RPMI7951 (cell line): ENCODE measurements at regions not wholly inside any gene's neighbourhood (a gene's known extent, or its start where the extent isn't known, plus 50 kb on each side); places are given as distances from the start of the nearest gene placed in this dataset.

Experiments used
- DNase-seq: peaks from one replicate; pipeline ENCODE4 v3.0.0-alpha.2; 2012; ENCODE audit warnings: low read depth

GRCh38 chr16:27718201-27719105 lies 168.5 kb downstream of the KATNIP start:
- DNase-seq = peak; percentile 57

- DNase-seq = no peak
Observed at GRCh38 chr16:27719106-27719445, 169.1 kb downstream of the KATNIP start.

GRCh38 chr16:27720731-27721530 lies 171.0 kb downstream of the KATNIP start:
- no peak for DNase-seq

- DNase-seq = no peak
Observed at GRCh38 chr16:27721531-27722181, 171.7 kb downstream of the KATNIP start.

GRCh38 chr16:27722207-27722606 lies 172.3 kb downstream of the KATNIP start:
- no peak for DNase-seq

- DNase-seq = no peak
Observed at GRCh38 chr16:27722892-27723450, 173.0 kb downstream of the KATNIP start.

- DNase-seq = no peak
Observed at GRCh38 chr16:27723711-27724481, 174.0 kb downstream of the KATNIP start.

GRCh38 chr16:27724482-27725235 lies 174.7 kb downstream of the KATNIP start:
- DNase-seq = no peak

GRCh38 chr16:27725236-27726000 lies 175.5 kb downstream of the KATNIP start:
- DNase-seq = no peak

- peak; percentile 92 for DNase-seq
Observed at GRCh38 chr16:27726621-27727261, 176.8 kb downstream of the KATNIP start.

GRCh38 chr16:27727941-27728340 lies 178.0 kb downstream of the KATNIP start:
- DNase-seq = no peak

GRCh38 chr16:27728691-27729090 lies 178.7 kb downstream of the KATNIP start:
- DNase-seq = no peak

- peak; percentile 81 for DNase-seq
Observed at GRCh38 chr16:27729516-27730304, 179.8 kb downstream of the KATNIP start.

- no peak for DNase-seq
Observed at GRCh38 chr16:27730661-27731210, 180.8 kb downstream of the KATNIP start.

- no peak for DNase-seq
Observed at GRCh38 chr16:27735031-27735430, 185.1 kb downstream of the KATNIP start.

GRCh38 chr16:27736431-27736830 lies 186.5 kb downstream of the KATNIP start:
- no peak for DNase-seq

GRCh38 chr16:27737513-27737912 lies 187.6 kb downstream of the KATNIP start:
- DNase-seq = no peak
